ENCODE measurements at regions not wholly inside any gene's neighbourhood (a gene's known extent, or its start where the extent isn't known, plus 50 kb on each side); places are given as distances from the start of the nearest gene placed in this dataset.
A peak's percentile ranks its signal among the peaks of the same experiment; 100 is the strongest.

DNA sequence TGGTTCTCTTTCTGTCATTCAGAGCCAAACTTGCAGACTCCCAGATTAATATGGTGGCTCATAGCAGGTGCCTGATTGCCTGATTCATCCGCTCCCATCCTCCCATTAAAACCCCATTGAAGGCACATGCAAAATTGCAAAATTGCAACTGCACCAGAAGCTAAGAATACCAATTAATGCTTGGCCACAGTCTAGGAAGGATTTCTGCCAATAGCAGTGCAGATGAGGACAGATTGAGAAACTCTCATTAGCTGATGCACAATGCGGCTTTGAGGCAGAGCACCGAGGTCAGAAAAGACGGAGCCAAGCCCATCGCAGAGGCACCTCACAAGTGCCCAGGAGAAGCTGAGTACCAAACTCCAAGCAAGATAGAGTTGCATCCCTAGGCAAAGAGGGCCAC lies 172.8 kb downstream of the ARL4C start:
- H3K9me3 ChIP-seq (ENCODE audit: low read depth, low read length): no peaks in the 10 kb centered on the region
- H3K36me3 ChIP-seq (ENCODE audit: insufficient read depth, low read length): no peaks in the 10 kb centered on the region
- no peak overlapping the region for H3K4me3 ChIP-seq (ENCODE audit: insufficient read depth, low read length)
- no peaks in the 10 kb centered on the region for H3K4me1 ChIP-seq (ENCODE audit: insufficient read depth, low read length)
- TF ChIP-seq, protein P1, sequence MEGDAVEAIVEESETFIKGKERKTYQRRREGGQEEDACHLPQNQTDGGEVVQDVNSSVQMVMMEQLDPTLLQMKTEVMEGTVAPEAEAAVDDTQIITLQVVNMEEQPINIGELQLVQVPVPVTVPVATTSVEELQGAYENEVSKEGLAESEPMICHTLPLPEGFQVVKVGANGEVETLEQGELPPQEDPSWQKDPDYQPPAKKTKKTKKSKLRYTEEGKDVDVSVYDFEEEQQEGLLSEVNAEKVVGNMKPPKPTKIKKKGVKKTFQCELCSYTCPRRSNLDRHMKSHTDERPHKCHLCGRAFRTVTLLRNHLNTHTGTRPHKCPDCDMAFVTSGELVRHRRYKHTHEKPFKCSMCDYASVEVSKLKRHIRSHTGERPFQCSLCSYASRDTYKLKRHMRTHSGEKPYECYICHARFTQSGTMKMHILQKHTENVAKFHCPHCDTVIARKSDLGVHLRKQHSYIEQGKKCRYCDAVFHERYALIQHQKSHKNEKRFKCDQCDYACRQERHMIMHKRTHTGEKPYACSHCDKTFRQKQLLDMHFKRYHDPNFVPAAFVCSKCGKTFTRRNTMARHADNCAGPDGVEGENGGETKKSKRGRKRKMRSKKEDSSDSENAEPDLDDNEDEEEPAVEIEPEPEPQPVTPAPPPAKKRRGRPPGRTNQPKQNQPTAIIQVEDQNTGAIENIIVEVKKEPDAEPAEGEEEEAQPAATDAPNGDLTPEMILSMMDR (IDR thresholded peaks at IDR 0.05; ENCODE audit: extremely low read depth, low read depth, low read length): no peak
- H3K4me2 ChIP-seq (ENCODE audit: insufficient read depth, low read length): no peak overlapping the region
- no peak overlapping the region for H3K27ac ChIP-seq (ENCODE audit: low read depth, low read length)
- DNase-seq (ENCODE audit: insufficient read length, low spot score, missing footprints): no peak
- H2AFZ ChIP-seq (ENCODE audit: low read length): no peak overlapping the region
- no peaks in the 10 kb centered on the region for H4K20me1 ChIP-seq (ENCODE audit: insufficient read depth, low read length)
- H3K79me2 ChIP-seq (ENCODE audit: insufficient read depth, low read length): no peaks in the 10 kb centered on the region
- H3K27me3 ChIP-seq (ENCODE audit: insufficient read depth, low read length): no peaks in the 10 kb centered on the region

DNA sequence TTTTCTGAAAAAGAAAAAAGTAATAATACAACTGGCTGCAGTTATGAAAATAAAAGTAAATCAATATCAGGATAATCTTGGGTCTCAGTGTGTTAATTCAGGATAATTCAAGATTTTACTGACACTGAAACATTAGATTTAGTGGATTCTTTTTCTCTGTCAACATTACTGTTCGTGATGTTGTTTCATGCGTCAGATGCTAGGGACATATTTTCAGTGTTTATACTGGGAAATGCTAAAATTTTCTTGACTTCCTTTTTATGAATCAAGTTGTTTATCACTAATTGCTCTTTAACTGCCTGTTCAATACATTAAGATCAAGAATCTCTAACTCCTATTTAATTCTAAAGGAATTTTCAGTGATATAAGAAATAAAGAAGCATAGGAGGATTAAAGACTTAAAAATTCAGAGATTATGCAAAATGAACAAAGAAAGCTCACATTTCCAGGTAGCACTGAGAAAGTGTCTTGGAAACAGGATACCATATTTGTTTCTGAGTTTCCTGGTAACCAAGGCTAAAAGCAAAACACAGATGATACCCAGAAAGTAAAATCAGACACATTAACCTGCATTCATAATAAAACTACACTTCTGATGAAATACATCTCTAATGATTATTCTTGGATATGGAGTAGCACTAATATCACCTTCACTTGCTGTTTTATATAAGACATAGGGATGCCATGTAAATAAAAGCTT lies 174.0 kb downstream of the ARL4C start:
- Histone ChIP-seq H3K4me2 (ENCODE audit: insufficient read depth, low read length) (no peak overlapping the region), H3K79me2 (ENCODE audit: insufficient read depth, low read length) (no peaks in the 10 kb centered on the region), H3K36me3 (ENCODE audit: insufficient read depth, low read length) (no peaks in the 10 kb centered on the region), H2AFZ (ENCODE audit: low read length) (no peak overlapping the region), H3K27me3 (ENCODE audit: insufficient read depth, low read length) (no peaks in the 10 kb centered on the region), H3K4me1 (ENCODE audit: insufficient read depth, low read length) (no peaks in the 10 kb centered on the region), H3K4me3 (ENCODE audit: insufficient read depth, low read length) (no peak overlapping the region), H3K27ac (ENCODE audit: low read depth, low read length) (no peak overlapping the region), H4K20me1 (ENCODE audit: insufficient read depth, low read length) (no peaks in the 10 kb centered on the region), H3K9me3 (ENCODE audit: low read depth, low read length) (no peaks in the 10 kb centered on the region)
- DNase-seq (ENCODE audit: insufficient read length, low spot score, missing footprints): no peak
- TF ChIP-seq, protein P1 (IDR thresholded peaks at IDR 0.05; ENCODE audit: extremely low read depth, low read depth, low read length): no peak

DNA sequence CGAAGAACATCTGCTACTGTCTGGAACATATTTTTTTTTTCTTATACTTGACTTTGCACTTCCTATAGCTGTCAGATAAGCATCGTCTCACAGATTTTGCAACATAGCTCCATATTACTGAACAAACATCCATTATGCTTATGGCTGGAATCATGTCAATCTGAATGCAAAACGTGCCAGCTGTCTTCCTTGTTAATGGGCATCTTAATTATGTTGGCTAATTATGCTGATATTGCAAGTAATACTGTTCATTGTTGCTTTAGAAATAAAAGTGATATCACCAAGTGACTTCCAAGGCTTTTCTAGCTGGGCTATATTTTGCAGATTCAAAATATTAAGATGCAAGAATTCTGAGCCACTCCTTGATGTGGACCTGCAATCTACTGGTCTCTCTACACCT lies 176.8 kb downstream of the ARL4C start:
- Histone ChIP-seq H3K36me3 (ENCODE audit: insufficient read depth, low read length) (no peaks in the 10 kb centered on the region), H4K20me1 (ENCODE audit: insufficient read depth, low read length) (no peaks in the 10 kb centered on the region), H2AFZ (ENCODE audit: low read length) (no peak overlapping the region), H3K79me2 (ENCODE audit: insufficient read depth, low read length) (no peaks in the 10 kb centered on the region), H3K27ac (ENCODE audit: low read depth, low read length) (no peak overlapping the region), H3K4me1 (ENCODE audit: insufficient read depth, low read length) (no peaks in the 10 kb centered on the region), H3K9me3 (ENCODE audit: low read depth, low read length) (no peaks in the 10 kb centered on the region), H3K4me2 (ENCODE audit: insufficient read depth, low read length) (no peak overlapping the region), H3K27me3 (ENCODE audit: insufficient read depth, low read length) (no peaks in the 10 kb centered on the region), H3K4me3 (ENCODE audit: insufficient read depth, low read length) (no peak overlapping the region)
- TF ChIP-seq, protein P1 (IDR thresholded peaks at IDR 0.05; ENCODE audit: extremely low read depth, low read depth, low read length): no peak
- no peak for DNase-seq (ENCODE audit: insufficient read length, low spot score, missing footprints)

DNA sequence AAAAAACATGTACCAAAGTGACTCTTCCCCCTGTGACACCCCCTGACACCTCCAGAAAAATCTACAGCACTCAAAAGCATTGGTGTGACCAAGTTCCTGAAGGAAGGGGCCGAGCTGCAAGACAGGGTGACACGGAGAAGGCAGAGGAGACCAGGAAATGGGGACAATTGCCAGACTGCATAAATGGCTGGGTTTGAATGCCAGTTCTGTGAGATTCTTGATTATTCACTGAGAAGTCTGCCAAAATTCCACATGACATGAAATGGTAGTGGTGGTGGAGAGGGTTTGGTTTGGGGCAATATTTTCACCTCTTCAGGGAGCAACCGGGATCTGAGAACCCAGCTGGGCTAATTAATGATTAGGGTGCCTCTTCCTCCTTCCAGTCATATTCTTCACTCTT lies 178.5 kb downstream of the ARL4C start:
- H3K27me3 ChIP-seq (ENCODE audit: insufficient read depth, low read length): no peaks in the 10 kb centered on the region
- H3K27ac ChIP-seq (ENCODE audit: low read depth, low read length): no peak overlapping the region
- H3K4me1 ChIP-seq (ENCODE audit: insufficient read depth, low read length): no peaks in the 10 kb centered on the region
- H2AFZ ChIP-seq (ENCODE audit: low read length): no peak overlapping the region
- H3K79me2 ChIP-seq (ENCODE audit: insufficient read depth, low read length): no peaks in the 10 kb centered on the region
- no peaks in the 10 kb centered on the region for H4K20me1 ChIP-seq (ENCODE audit: insufficient read depth, low read length)
- H3K9me3 ChIP-seq (ENCODE audit: low read depth, low read length): no peaks in the 10 kb centered on the region
- H3K4me2 ChIP-seq (ENCODE audit: insufficient read depth, low read length): no peak overlapping the region
- TF ChIP-seq, protein P1 (IDR thresholded peaks at IDR 0.05; ENCODE audit: extremely low read depth, low read depth, low read length): no peak
- H3K4me3 ChIP-seq (ENCODE audit: insufficient read depth, low read length): no peak overlapping the region
- peak; percentile 15 for DNase-seq (ENCODE audit: insufficient read length, low spot score, missing footprints)
- no peaks in the 10 kb centered on the region for H3K36me3 ChIP-seq (ENCODE audit: insufficient read depth, low read length)
